ENCODE measurements at regions not wholly inside any gene's neighbourhood (a gene's known extent, or its start where the extent isn't known, plus 50 kb on each side); places are given as distances from the start of the nearest gene placed in this dataset.
"Not testable (repeated sequence)": the region's sequence is repeated elsewhere in the genome, so short reads cannot be mapped to it uniquely, and the experiment has no call there.

- not testable (repeated sequence) for DNase-seq
These were observed 188.0 kb downstream of the MMUT start for GRCh38 chr6:49274809-49275769.

GRCh38 chr6:49269190-49269589 lies 193.9 kb downstream of the MMUT start:
- DNase-seq, result no peak

- DNase-seq, result no peak
These were observed 198.1 kb downstream of the MMUT start for GRCh38 chr6:49264909-49265308.

- no peak for DNase-seq
These were observed 198.6 kb downstream of the MMUT start for GRCh38 chr6:49264496-49264895.

GRCh38 chr6:49257549-49257948 lies 205.5 kb downstream of the MMUT start:
- DNase-seq, result no peak

GRCh38 chr6:49255335-49255734 lies 207.7 kb downstream of the MMUT start:
- no peak for DNase-seq

- no peak for DNase-seq
These were observed 210.2 kb downstream of the MMUT start for GRCh38 chr6:49252901-49253300.

GRCh38 chr6:49233483-49233882 lies 229.6 kb downstream of the MMUT start:
- DNase-seq, result no peak

GRCh38 chr6:49225471-49225870 lies 237.6 kb downstream of the MMUT start:
- DNase-seq, result no peak

- DNase-seq, result no peak
These were observed 242.8 kb downstream of the MMUT start for GRCh38 chr6:49220293-49220692.

- no peak for DNase-seq
These were observed 257.5 kb downstream of the MMUT start for GRCh38 chr6:49205526-49205925.

GRCh38 chr6:49202924-49203536 lies 260.0 kb downstream of the MMUT start:
- DNase-seq, result no peak

GRCh38 chr6:49198015-49198414 lies 265.0 kb downstream of the MMUT start:
- DNase-seq, result no peak

GRCh38 chr6:49162379-49162778 lies 300.7 kb downstream of the MMUT start:
- not testable (repeated sequence) for DNase-seq

GRCh38 chr6:49155316-49155715 lies 307.7 kb downstream of the MMUT start:
- no peak for DNase-seq

- DNase-seq, result no peak
These were observed 311.1 kb downstream of the MMUT start for GRCh38 chr6:49151957-49152356.

GRCh38 chr6:49151461-49151860 lies 311.6 kb downstream of the MMUT start:
- DNase-seq, result no peak

- no peak for DNase-seq
These were observed 312.0 kb downstream of the MMUT start for GRCh38 chr6:49151033-49151432.

- DNase-seq, result no peak
These were observed 317.8 kb downstream of the MMUT start for GRCh38 chr6:49145280-49145679.

- no peak for DNase-seq
These were observed 320.5 kb downstream of the MMUT start for GRCh38 chr6:49142421-49143151.

GRCh38 chr6:49121970-49122369 lies 341.1 kb downstream of the MMUT start:
- no peak for DNase-seq

GRCh38 chr6:49118478-49118877 lies 344.6 kb downstream of the MMUT start:
- DNase-seq, result no peak

GRCh38 chr6:49110916-49111315 lies 352.1 kb downstream of the MMUT start:
- no peak for DNase-seq
